ENCODE measurements at regions not wholly inside any gene's neighbourhood (a gene's known extent, or its start where the extent isn't known, plus 50 kb on each side); places are given as distances from the start of the nearest gene placed in this dataset.

DNA sequence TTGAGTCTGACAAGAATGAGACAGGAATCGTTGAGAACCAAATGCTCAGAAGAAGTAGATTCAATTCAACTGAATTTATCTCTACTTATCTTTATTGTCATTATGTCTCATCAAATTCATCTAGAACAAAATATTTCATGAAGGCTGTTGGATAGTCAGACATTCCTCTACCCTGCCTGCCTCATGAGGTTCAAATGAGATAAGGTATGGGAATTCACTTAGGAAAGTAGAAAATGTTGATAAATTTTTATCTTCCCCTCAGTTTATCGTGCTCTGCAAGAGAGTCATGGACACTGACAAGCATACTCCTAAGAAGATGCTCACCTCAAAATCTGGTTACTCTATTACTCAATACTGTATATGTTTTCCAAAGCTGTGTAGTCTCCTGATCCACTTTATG lies 149.7 kb upstream of the CDIN1 start:
- TF ChIP-seq, protein P1, sequence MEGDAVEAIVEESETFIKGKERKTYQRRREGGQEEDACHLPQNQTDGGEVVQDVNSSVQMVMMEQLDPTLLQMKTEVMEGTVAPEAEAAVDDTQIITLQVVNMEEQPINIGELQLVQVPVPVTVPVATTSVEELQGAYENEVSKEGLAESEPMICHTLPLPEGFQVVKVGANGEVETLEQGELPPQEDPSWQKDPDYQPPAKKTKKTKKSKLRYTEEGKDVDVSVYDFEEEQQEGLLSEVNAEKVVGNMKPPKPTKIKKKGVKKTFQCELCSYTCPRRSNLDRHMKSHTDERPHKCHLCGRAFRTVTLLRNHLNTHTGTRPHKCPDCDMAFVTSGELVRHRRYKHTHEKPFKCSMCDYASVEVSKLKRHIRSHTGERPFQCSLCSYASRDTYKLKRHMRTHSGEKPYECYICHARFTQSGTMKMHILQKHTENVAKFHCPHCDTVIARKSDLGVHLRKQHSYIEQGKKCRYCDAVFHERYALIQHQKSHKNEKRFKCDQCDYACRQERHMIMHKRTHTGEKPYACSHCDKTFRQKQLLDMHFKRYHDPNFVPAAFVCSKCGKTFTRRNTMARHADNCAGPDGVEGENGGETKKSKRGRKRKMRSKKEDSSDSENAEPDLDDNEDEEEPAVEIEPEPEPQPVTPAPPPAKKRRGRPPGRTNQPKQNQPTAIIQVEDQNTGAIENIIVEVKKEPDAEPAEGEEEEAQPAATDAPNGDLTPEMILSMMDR (IDR thresholded peaks at IDR 0.05) = no peak
- TF ChIP-seq POLR2AphosphoS5 (IDR thresholded peaks at IDR 0.05) (no peak), EP300 (IDR thresholded peaks at IDR 0.05) (no peak)

Data from gastroesophageal sphincter (tissue), 3 donors.